Activated naive CD4-positive, alpha-beta T cell treated with anti-CD3 and anti-CD28 coated beads, Interleukin-2, amount 50 U/mL, for 16 hours (primary cell): ENCODE measurements at regions not wholly inside any gene's neighbourhood (a gene's known extent, or its start where the extent isn't known, plus 50 kb on each side); places are given as distances from the start of the nearest gene placed in this dataset.

Source experiments
- DNase-seq: peaks from one replicate; pipeline ENCODE4 v3.0.0-alpha.2; 2020

- DNase-seq = no peak
These were observed 504.6 kb downstream of the ALG10 start for GRCh38 chr12:34526946-34527345.

- DNase-seq = no peak
These were observed 525.0 kb downstream of the ALG10 start for GRCh38 chr12:34547276-34547675.

GRCh38 chr12:34591966-34592365 lies 569.7 kb downstream of the ALG10 start:
- DNase-seq = no peak

GRCh38 chr12:34595749-34596733 lies 573.7 kb downstream of the ALG10 start:
- DNase-seq = peak; percentile 4

GRCh38 chr12:34597548-34598351 lies 575.5 kb downstream of the ALG10 start:
- DNase-seq = peak; percentile 5

GRCh38 chr12:34598352-34598827 lies 576.1 kb downstream of the ALG10 start:
- peak; percentile 5 for DNase-seq

- DNase-seq = peak; percentile 2
These were observed 576.7 kb downstream of the ALG10 start for GRCh38 chr12:34598851-34599529.

GRCh38 chr12:34599530-34600513 lies 577.5 kb downstream of the ALG10 start:
- peak; percentile 4 for DNase-seq

GRCh38 chr12:34600592-34601462 lies 578.5 kb downstream of the ALG10 start:
- peak; percentile 6 for DNase-seq

- DNase-seq = peak; percentile 3
These were observed 579.4 kb downstream of the ALG10 start for GRCh38 chr12:34601689-34602088.

GRCh38 chr12:34602213-34602940 lies 580.1 kb downstream of the ALG10 start:
- DNase-seq = peak; percentile 6

GRCh38 chr12:34603382-34604035 lies 581.2 kb downstream of the ALG10 start:
- DNase-seq = no peak

GRCh38 chr12:34604227-34604626 lies 581.9 kb downstream of the ALG10 start:
- DNase-seq = peak; percentile 4

- DNase-seq = no peak
These were observed 582.6 kb downstream of the ALG10 start for GRCh38 chr12:34604631-34605509.

- DNase-seq = no peak
These were observed 583.2 kb downstream of the ALG10 start for GRCh38 chr12:34605510-34605887.

GRCh38 chr12:34605955-34606748 lies 583.9 kb downstream of the ALG10 start:
- DNase-seq = peak; percentile 6

- DNase-seq = peak; percentile 5
These were observed 584.6 kb downstream of the ALG10 start for GRCh38 chr12:34606749-34607519.
